Astrocyte (in vitro differentiated cells and primary cell): ENCODE measurements at regions not wholly inside any gene's neighbourhood (a gene's known extent, or its start where the extent isn't known, plus 50 kb on each side); places are given as distances from the start of the nearest gene placed in this dataset.

Experiments
- EZH2 ChIP-seq: IDR thresholded peaks from 2 replicates; pipeline ENCODE4 v1.6.1; 2012; ENCODE audit warnings: mild to moderate bottlenecking, low read length, inconsistent platforms; ENCODE audit not compliant: insufficient read depth
- TF ChIP-seq, protein P1 (sequence below): IDR thresholded peaks from 2 replicates; pipeline ENCODE4 v1.5.1; 2011; ENCODE audit warnings: low read depth, mild to moderate bottlenecking, inconsistent platforms, low read length, moderate library complexity; ENCODE audit not compliant: insufficient read depth

- no peak for TF ChIP-seq EZH2
- TF ChIP-seq, protein P1, sequence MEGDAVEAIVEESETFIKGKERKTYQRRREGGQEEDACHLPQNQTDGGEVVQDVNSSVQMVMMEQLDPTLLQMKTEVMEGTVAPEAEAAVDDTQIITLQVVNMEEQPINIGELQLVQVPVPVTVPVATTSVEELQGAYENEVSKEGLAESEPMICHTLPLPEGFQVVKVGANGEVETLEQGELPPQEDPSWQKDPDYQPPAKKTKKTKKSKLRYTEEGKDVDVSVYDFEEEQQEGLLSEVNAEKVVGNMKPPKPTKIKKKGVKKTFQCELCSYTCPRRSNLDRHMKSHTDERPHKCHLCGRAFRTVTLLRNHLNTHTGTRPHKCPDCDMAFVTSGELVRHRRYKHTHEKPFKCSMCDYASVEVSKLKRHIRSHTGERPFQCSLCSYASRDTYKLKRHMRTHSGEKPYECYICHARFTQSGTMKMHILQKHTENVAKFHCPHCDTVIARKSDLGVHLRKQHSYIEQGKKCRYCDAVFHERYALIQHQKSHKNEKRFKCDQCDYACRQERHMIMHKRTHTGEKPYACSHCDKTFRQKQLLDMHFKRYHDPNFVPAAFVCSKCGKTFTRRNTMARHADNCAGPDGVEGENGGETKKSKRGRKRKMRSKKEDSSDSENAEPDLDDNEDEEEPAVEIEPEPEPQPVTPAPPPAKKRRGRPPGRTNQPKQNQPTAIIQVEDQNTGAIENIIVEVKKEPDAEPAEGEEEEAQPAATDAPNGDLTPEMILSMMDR, result no peak
These were observed 659.4 kb downstream of the MAFB start for GRCh38 chr20:40029589-40029988.
